GM12872 (cell line): ENCODE measurements at regions not wholly inside any gene's neighbourhood (a gene's known extent, or its start where the extent isn't known, plus 50 kb on each side); places are given as distances from the start of the nearest gene placed in this dataset.

ENCODE experiments used
- TF ChIP-seq, protein P1 (sequence below): IDR thresholded peaks from 3 replicates; pipeline ENCODE4 v1.5.1; 2011; ENCODE audit warnings: low read depth, mild to moderate bottlenecking, low read length, moderate library complexity; ENCODE audit not compliant: insufficient read depth

DNA sequence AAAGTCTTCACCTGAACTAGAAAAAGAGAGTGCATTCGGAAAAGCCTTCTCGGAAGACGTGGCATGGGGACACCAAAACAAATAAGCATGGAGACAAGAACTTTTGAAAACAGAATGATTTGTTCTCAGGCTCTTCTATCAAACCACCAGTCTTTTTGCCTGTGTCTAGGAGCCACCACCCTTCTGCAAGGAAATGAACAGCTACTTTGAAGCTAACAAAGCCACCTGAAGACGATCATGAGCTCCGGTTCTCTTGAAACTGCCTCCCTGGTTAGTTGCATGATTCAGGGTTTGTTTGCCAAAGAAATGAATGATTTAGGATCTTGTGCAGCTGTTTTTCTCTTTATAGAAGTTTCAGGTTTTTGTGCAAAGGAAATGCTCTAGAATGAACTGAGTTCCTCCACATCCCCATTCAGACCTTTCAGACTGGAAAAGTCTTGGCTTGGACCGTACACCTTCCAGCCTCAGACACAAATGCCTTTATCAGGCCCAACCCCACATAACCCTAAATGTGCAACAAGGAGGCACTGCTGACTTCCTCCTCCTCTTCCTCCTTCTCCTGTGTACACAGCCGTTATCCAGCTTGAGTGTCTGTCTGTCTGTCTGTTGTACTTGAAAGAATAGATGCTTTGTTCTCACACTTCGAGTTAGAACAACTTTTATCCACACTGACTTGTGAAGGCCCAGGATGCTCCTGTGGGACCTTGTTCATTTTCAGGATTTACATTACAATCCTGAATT, 334.8 kb upstream of the KLF3 start:
- TF ChIP-seq, protein P1, sequence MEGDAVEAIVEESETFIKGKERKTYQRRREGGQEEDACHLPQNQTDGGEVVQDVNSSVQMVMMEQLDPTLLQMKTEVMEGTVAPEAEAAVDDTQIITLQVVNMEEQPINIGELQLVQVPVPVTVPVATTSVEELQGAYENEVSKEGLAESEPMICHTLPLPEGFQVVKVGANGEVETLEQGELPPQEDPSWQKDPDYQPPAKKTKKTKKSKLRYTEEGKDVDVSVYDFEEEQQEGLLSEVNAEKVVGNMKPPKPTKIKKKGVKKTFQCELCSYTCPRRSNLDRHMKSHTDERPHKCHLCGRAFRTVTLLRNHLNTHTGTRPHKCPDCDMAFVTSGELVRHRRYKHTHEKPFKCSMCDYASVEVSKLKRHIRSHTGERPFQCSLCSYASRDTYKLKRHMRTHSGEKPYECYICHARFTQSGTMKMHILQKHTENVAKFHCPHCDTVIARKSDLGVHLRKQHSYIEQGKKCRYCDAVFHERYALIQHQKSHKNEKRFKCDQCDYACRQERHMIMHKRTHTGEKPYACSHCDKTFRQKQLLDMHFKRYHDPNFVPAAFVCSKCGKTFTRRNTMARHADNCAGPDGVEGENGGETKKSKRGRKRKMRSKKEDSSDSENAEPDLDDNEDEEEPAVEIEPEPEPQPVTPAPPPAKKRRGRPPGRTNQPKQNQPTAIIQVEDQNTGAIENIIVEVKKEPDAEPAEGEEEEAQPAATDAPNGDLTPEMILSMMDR: no peak

DNA sequence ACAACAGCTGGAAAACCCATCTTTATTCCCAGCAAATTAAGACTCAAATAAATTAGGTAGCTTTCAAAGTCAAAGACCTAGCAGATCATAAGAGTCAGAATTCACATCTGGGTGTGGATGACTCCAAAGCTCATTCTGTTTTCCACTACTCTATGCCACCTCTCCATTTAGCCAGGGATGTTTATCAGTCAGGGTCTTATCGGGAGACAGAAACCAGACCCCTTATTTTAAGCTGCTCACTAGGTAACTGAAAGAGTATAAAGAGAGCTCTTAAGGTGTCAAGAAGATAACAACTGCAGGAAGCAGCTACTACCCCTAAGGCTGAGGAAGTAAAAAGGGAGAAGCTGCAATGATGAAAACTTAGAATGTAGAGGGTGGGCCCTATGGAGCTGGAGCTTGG, 333.7 kb upstream of the KLF3 start:
- TF ChIP-seq, protein P1: no peak

DNA sequence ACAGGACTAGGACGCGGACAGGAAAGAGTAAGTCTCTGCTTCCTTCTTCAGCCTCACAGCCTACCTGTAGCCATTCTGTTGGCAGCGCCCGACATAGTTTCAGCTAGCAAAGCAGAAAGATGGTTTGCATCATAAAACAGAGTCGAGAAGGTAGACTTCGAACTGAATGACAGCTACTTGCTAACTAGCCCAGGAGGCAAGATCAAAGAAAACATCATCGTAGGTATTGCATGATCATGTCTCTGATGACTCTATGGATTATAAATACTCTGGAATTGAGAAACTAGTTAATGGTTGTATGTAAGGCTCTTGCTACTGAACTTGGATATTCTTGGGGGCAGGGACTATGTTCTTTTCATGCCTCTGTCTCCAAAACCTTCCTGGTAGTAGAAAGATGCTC, 333.1 kb upstream of the KLF3 start:
- TF ChIP-seq, protein P1: no peak

DNA sequence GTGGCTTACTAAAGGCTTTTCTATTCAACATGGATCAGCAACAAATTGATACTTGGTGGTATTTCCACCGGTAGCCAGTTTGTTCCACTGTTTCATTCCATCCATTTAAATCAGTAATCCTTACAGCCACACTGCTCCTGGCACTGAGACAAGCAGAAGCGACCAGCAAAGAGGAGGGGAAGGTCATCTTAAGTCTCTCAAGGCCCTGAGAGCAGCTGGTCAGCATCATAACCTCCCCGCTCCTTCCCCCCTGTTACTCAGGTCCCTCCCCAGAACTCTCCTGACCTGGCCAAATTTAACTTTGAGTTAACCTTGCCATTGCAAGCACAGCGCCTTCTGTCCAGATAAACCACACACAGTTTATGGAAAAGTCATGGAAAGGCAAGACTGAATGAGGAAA, 331.3 kb upstream of the KLF3 start:
- TF ChIP-seq, protein P1: no peak

DNA sequence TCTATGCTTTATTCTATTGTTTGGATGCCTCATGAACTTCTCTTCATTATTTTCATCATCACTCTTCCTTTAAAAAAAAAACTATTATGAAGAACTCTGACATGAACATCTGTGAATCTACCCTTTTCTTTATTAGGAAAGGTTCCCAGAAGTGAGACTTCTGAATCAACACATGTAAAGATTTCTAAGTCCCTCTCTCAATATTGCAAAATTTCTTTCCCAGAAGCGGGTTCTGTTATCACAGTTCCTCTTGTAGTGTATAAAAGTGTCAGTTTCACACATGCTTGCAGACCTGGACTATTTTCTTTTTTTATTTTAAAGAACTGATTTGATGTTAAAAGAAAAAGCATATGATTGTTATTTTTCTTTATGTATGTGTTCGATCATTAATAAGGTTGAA, 330.8 kb upstream of the KLF3 start:
- TF ChIP-seq, protein P1: no peak

DNA sequence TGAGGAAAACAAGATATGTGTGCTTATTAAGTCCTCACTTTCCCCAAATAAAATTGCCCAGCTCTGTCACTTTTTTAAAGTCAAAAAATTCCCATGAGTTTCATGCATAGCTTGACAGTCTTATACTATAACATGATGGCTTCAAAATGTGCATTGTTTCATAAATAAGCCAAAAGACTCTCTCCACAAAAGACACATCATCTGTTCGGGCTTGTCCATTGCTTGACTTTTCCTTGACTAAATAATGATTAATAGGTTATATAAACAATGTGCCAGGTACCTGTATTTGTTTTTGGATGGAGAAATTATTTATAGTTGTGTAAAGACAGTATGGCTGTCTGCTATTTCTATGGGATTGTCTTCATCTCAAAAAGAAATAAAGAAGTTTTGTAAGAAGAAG, 329.2 kb upstream of the KLF3 start:
- TF ChIP-seq, protein P1: no peak

DNA sequence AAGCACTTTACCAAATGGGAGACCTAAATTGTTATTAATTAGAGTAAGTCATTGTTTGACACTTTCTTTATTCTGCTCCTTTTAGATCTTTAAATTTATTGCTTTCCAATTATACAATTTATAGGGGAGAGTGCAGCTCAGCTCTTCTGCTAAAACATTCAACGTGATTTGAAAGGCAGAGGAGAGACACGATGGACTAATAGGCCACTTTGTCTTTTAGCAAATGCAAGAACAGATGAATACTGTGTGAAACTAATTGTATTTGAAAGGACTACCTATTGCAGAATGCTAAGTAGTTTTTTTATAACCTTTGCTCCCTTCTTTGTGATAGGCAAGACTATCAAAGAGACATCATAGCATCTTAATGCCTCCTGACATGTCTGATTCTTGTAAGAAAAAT, 320.4 kb upstream of the KLF3 start:
- TF ChIP-seq, protein P1: no peak
